K562 (cell line): ENCODE measurements at regions not wholly inside any gene's neighbourhood (a gene's known extent, or its start where the extent isn't known, plus 50 kb on each side); places are given as distances from the start of the nearest gene placed in this dataset.

Experiments
- ATAC-seq: fragments of 200-7000 bp; cut with Tn5 transposase; 3 replicates; pipeline ENCODE4 v1.9.1; 2020; ENCODE audit warnings: moderate library complexity
- BruUV-seq: library from RNA; stranded (reverse); fragments of 400-500 nt; replicated peaks from 2 replicates; lab custom pipeline; 2021; lab: Mats Ljungman, UMichigan
- CTCF ChIA-PET: fragments of 300-600 bp; formaldehyde crosslinking; extraction: SDS; loops from one replicate; lab custom pipeline; 2021; ENCODE audit warnings: low intra/inter-chr PET ratio; lab: Yijun Ruan, JAX
- POLR2A ChIA-PET: fragments of 300-600, 350-650 bp; sonication (Branson Sonifier 250); formaldehyde crosslinking; extraction: SDS; loops from one replicate; lab custom pipeline; 2021; ENCODE audit warnings: antibody characterized with exemption, inconsistent platforms; lab: Yijun Ruan, JAX
- DNase-seq, 4 experiments: peaks; one replicate each; pipeline versions ENCODE4 v3.0.0 to v3.0.0-alpha.2; 2011 to 2018; ENCODE audit warnings: low spot score in 3 of 4, mixed read lengths in 3 of 4; ENCODE audit errors: extremely low read depth in 1 of 4
- FAIRE-seq: peaks from 2 replicates; lab custom pipeline; 2011; peaks lifted over from hg19 to GRCh38; lab: Jason Lieb, UNC
- H2AFZ ChIP-seq: 2 replicates; pipeline ENCODE4 v1.6.0; 2011; ENCODE audit warnings: low read depth, low read length, control low read depth, inconsistent platforms
- H3K27ac ChIP-seq: fragments of 200-600 bp; 3 replicates; pipeline ENCODE4 v1.8.0; 2011; ENCODE audit warnings: low read depth, mild to moderate bottlenecking, control low read depth, inconsistent platforms, low read length, moderate library complexity, mixed read lengths; ENCODE audit errors: extremely low read depth
- H3K27me3 ChIP-seq, 2 experiments: fragments of 300-600 bp in 1 of 2; 2 replicates in 1 of 2; 3 replicates in 1 of 2; pipeline versions ENCODE4 v1.6.0 to v1.8.0; 2011; ENCODE audit warnings: inconsistent platforms in 2 of 2, low read length in 2 of 2, mild to moderate bottlenecking in 1 of 2, mixed read lengths in 1 of 2, moderate library complexity in 1 of 2; ENCODE audit not compliant: control insufficient read depth in 2 of 2, insufficient read depth in 2 of 2
- H3K36me3 ChIP-seq: fragments of 300-600 bp; 3 replicates; pipeline ENCODE4 v1.8.0; 2011; ENCODE audit warnings: mild to moderate bottlenecking, low read length, inconsistent platforms; ENCODE audit not compliant: control insufficient read depth, insufficient read depth
- H3K4me1 ChIP-seq, 2 experiments: fragments of 200-600 bp in 1 of 2; replicated peaks in 1 of 2; 2 replicates in 1 of 2; 3 replicates in 1 of 2; pipeline versions ENCODE4 v1.5.1 to v1.8.0; 2011; ENCODE audit warnings: inconsistent platforms in 2 of 2, low read length in 2 of 2, mild to moderate bottlenecking in 1 of 2, mixed read lengths in 1 of 2, moderate library complexity in 1 of 2; ENCODE audit not compliant: control insufficient read depth in 2 of 2, insufficient read depth in 2 of 2
- H3K4me2 ChIP-seq: 2 replicates; pipeline ENCODE4 v1.6.1; 2011; ENCODE audit warnings: low read length, control low read depth, inconsistent platforms, mixed read lengths; ENCODE audit not compliant: insufficient read depth
- H3K4me3 ChIP-seq: fragments of 200-600 bp; sonication (generic), shearing (Covaris generic); 2 replicates; pipeline ENCODE4 v1.5.1; 2016; ENCODE audit warnings: control low read depth, inconsistent platforms
- H3K79me2 ChIP-seq: fragments of 200-600 bp; 3 replicates; pipeline ENCODE4 v1.8.0; 2011; ENCODE audit warnings: low read length, inconsistent platforms; ENCODE audit not compliant: control insufficient read depth, insufficient read depth
- H3K9ac ChIP-seq, 2 experiments: 2 replicates each; pipeline versions ENCODE4 v1.6.0 to v1.6.1; 2011; ENCODE audit warnings: low read depth in 2 of 2, low read length in 2 of 2, control low read depth in 1 of 2, inconsistent platforms in 1 of 2, mild to moderate bottlenecking in 1 of 2, mixed read lengths in 1 of 2; ENCODE audit not compliant: insufficient read depth in 1 of 2
- H3K9me1 ChIP-seq: one replicate; pipeline ENCODE4 v1.6.0; 2011; ENCODE audit warnings: inconsistent platforms, mild to moderate bottlenecking, low read length, moderate library complexity; ENCODE audit not compliant: control insufficient read depth, insufficient read depth
- H3K9me3 ChIP-seq: replicated peaks from 2 replicates; pipeline ENCODE4 v1.5.1; 2011; ENCODE audit warnings: low read depth, low read length, inconsistent platforms; ENCODE audit not compliant: control insufficient read depth, insufficient read depth
- H4K20me1 ChIP-seq: replicated peaks from 2 replicates; pipeline ENCODE4 v1.6.1; 2011; ENCODE audit warnings: low read length, inconsistent platforms, mixed read lengths; ENCODE audit not compliant: control insufficient read depth, insufficient read depth
- BRF1 ChIP-seq: IDR thresholded peaks from 3 replicates; pipeline ENCODE4 v1.6.1; 2011; ENCODE audit warnings: borderline replicate concordance, mild to moderate bottlenecking; ENCODE audit not compliant: insufficient read length; ENCODE audit errors: extremely low read depth
- CBFA2T2 ChIP-seq: fragments of 450-650 bp; conservative IDR thresholded peaks from 2 replicates; pipeline ENCODE4 v1.6.1; 2017; ENCODE audit warnings: mild to moderate bottlenecking
- CHD4 ChIP-seq: fragments of 200-600 bp; sonication (generic); IDR thresholded peaks from 3 replicates; pipeline ENCODE4 v1.6.1; 2012; ENCODE audit warnings: low read depth, mild to moderate bottlenecking, mixed read lengths, low read length, inconsistent platforms; ENCODE audit not compliant: insufficient read depth, insufficient replicate concordance, poor library complexity, severe bottlenecking
- HDAC8 ChIP-seq: fragments of 450-650 bp; IDR thresholded peaks from 2 replicates; pipeline ENCODE4 v1.6.1; 2016; ENCODE audit warnings: mild to moderate bottlenecking, missing genetic modification characterization, moderate library complexity, missing compliant biosample characterization
- HEY1 ChIP-seq: fragments of 250-450 bp; sonication (Bioruptor Pico); IDR thresholded peaks from 2 replicates; pipeline ENCODE4 v1.5.0; 2020; ENCODE audit warnings: mild to moderate bottlenecking, moderate library complexity, borderline replicate concordance
- NR2C1 ChIP-seq, 2 experiments: fragments of 450-650 bp; IDR thresholded peaks; 2 replicates each; pipeline ENCODE4 v1.6.1; 2017; ENCODE audit warnings: mild to moderate bottlenecking in 2 of 2, antibody characterized with exemption in 1 of 2, inconsistent platforms in 1 of 2, missing compliant biosample characterization in 1 of 2, missing genetic modification characterization in 1 of 2
- PYGO2 ChIP-seq: fragments of 450-650 bp; IDR thresholded peaks from 2 replicates; pipeline ENCODE4 v1.6.1; 2016; ENCODE audit warnings: mild to moderate bottlenecking, missing genetic modification characterization, moderate library complexity, missing compliant biosample characterization
- RNF219 ChIP-seq: fragments of 250-450 bp; sonication (Bioruptor Pico); IDR thresholded peaks from 2 replicates; pipeline ENCODE4 v1.5.0; 2022; ENCODE audit warnings: mild to moderate bottlenecking
- XRCC5 ChIP-seq: fragments of 200-400 bp; formaldehyde crosslinking; IDR thresholded peaks from 2 replicates; pipeline ENCODE4 v1.6.1; 2017; ENCODE audit warnings: low read depth, mild to moderate bottlenecking, low read length
- ZEB2 ChIP-seq: fragments of 450-650 bp; IDR thresholded peaks from 2 replicates; pipeline ENCODE4 v1.6.1; 2016
- ZKSCAN3 ChIP-seq: fragments of 250-450 bp; sonication (Bioruptor Pico); IDR thresholded peaks from 2 replicates; pipeline ENCODE4 v1.4.0; 2020
- ZNF224 ChIP-seq: sonication (generic); formaldehyde crosslinking; IDR thresholded peaks from 2 replicates; pipeline ENCODE4 v1.8.0; 2022; ENCODE audit warnings: mild to moderate bottlenecking, missing genetic modification reagents
- ZNF707 ChIP-seq: fragments of 250-450 bp; sonication (Bioruptor Pico); conservative IDR thresholded peaks from 2 replicates; pipeline ENCODE4 v1.8.0; 2022; ENCODE audit warnings: inconsistent platforms, mild to moderate bottlenecking, moderate library complexity
- ZNF780A ChIP-seq: fragments of 250-450 bp; sonication (Bioruptor Pico); IDR thresholded peaks from 2 replicates; pipeline ENCODE4 v1.5.0; 2021; ENCODE audit warnings: mild to moderate bottlenecking
- WGBS: fragments of 100-300 bp; shearing (Covaris generic); methylation state at CpG from one replicate; pipeline ENCODE4 v1.1.6; 2016; ENCODE audit warnings: low coverage, mixed read lengths; ENCODE audit not compliant: insufficient coverage; ENCODE audit errors: missing lambda C conversion rate; 5-methylcytosine and 5-hydroxymethylcytosine counted together
- in situ Hi-C: fragments of 300-500 bp; cut with MboI; formaldehyde crosslinking; loops from 4 replicates; pipeline ENCODE4 v1.15.0; 2018; ENCODE audit warnings: inconsistent platforms, mixed read lengths
- intact Hi-C: fragments of 100-400 bp; cut with micrococcal nuclease; formaldehyde crosslinking; loops from 2 replicates; pipeline ENCODE4 v1.14.2; 2022
- TF ChIP-seq, protein P1 (sequence below): fragments of 450-650 bp; formaldehyde crosslinking; IDR thresholded peaks from 2 replicates; pipeline ENCODE4 v1.4.0; 2022; ENCODE audit warnings: mild to moderate bottlenecking, moderate library complexity
- TF ChIP-seq, protein P2 (sequence below): sonication (generic); formaldehyde crosslinking; IDR thresholded peaks from 2 replicates; pipeline ENCODE4 v1.8.0; 2022; ENCODE audit warnings: mild to moderate bottlenecking, missing genetic modification reagents
- TF ChIP-seq, protein P3 (sequence below): fragments of 450-650 bp; IDR thresholded peaks from 2 replicates; pipeline ENCODE4 v1.6.1; 2018; ENCODE audit not compliant: partially characterized antibody

DNA sequence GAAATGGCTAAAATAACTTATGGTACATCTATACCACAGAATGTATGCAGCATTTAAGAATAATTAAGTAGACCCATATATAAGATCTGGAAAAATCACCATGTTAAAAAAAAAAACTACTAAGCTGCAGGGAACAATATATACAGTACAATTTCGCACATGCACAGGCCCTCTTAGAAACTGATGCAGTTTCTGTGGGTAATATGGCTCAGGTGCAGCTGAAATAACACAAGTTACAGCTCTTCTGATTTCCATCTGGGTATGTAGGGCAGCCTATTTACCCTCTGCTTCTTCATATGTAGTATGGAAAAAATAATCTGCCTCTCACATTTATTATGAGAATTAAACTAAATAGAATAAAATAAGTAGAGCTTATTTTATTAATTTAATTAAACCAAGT, 82.9 kb downstream of the YIPF5 start:
- ATAC-seq: no peak
- H3K9ac ChIP-seq: no peak overlapping the region
- TF ChIP-seq CBFA2T2 (no peak), ZKSCAN3 (CRISPR knock-in tag) (no peak), ZNF707 (CRISPR knock-in tag) (no peak), RNF219 (CRISPR knock-in tag) (no peak), HEY1 (CRISPR knock-in tag) (no peak), BRF1 (no peak), ZEB2 (no peak), ZNF224 (no peak), CHD4 (no peak), ZNF780A (no peak), HDAC8 (tag) (no peak), XRCC5 (no peak), PYGO2 (tag) (no peak), NR2C1 (IDR thresholded peaks at IDR 0.05) (no peak), NR2C1 (tag; IDR thresholded peaks at IDR 0.05) (no peak)
- TF ChIP-seq, protein P1, sequence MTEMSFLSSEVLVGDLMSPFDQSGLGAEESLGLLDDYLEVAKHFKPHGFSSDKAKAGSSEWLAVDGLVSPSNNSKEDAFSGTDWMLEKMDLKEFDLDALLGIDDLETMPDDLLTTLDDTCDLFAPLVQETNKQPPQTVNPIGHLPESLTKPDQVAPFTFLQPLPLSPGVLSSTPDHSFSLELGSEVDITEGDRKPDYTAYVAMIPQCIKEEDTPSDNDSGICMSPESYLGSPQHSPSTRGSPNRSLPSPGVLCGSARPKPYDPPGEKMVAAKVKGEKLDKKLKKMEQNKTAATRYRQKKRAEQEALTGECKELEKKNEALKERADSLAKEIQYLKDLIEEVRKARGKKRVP: no peak
- TF ChIP-seq, protein P2, sequence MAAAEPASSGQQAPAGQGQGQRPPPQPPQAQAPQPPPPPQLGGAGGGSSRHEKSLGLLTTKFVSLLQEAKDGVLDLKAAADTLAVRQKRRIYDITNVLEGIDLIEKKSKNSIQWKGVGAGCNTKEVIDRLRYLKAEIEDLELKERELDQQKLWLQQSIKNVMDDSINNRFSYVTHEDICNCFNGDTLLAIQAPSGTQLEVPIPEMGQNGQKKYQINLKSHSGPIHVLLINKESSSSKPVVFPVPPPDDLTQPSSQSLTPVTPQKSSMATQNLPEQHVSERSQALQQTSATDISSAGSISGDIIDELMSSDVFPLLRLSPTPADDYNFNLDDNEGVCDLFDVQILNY (CRISPR knock-in tag): no peak
- TF ChIP-seq, protein P3, sequence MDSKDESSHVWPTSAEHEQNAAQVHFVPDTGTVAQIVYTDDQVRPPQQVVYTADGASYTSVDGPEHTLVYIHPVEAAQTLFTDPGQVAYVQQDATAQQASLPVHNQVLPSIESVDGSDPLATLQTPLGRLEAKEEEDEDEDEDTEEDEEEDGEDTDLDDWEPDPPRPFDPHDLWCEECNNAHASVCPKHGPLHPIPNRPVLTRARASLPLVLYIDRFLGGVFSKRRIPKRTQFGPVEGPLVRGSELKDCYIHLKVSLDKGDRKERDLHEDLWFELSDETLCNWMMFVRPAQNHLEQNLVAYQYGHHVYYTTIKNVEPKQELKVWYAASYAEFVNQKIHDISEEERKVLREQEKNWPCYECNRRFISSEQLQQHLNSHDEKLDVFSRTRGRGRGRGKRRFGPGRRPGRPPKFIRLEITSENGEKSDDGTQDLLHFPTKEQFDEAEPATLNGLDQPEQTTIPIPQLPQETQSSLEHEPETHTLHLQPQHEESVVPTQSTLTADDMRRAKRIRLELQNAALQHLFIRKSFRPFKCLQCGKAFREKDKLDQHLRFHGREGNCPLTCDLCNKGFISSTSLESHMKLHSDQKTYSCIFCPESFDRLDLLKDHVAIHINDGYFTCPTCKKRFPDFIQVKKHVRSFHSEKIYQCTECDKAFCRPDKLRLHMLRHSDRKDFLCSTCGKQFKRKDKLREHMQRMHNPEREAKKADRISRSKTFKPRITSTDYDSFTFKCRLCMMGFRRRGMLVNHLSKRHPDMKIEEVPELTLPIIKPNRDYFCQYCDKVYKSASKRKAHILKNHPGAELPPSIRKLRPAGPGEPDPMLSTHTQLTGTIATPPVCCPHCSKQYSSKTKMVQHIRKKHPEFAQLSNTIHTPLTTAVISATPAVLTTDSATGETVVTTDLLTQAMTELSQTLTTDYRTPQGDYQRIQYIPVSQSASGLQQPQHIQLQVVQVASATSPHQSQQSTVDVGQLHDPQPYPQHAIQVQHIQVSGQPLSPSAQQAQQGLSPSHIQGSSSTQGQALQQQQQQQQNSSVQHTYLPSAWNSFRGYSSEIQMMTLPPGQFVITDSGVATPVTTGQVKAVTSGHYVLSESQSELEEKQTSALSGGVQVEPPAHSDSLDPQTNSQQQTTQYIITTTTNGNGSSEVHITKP: no peak

More for the DNA sequence above, 82.9 kb downstream of the YIPF5 start:
- Histone ChIP-seq H2AFZ (no peak overlapping the region), H3K27ac (no peak overlapping the region), H3K36me3 (no peaks in the 10 kb centered on the region), H3K4me3 (no peak overlapping the region), H4K20me1 (no peaks in the 10 kb centered on the region), H3K4me1 (no peaks in the 10 kb centered on the region), H3K9me3 (no peaks in the 10 kb centered on the region; the same call in 1 of the 2 replicates), H3K9me1 (no peaks in the 10 kb centered on the region), H3K79me2 (no peaks in the 10 kb centered on the region), H3K27me3 (no peaks in the 10 kb centered on the region), H3K4me2 (no peak overlapping the region)
- intact Hi-C loops: no loop called here
- no TSS peak for BruUV-seq
- FAIRE-seq: no peak
- POLR2A ChIA-PET: no interaction called here
- in situ Hi-C loops: no loop called here
- CTCF ChIA-PET: no interaction called here
- 0% methylated on average over 1 of the region's 1 CpG for WGBS
- DNase-seq: no peak
